Activated CD4-positive, alpha-beta memory T cell treated with anti-CD3 and anti-CD28 coated beads, Interleukin-2, amount 10 ng/mL, durations not matched to agents 7 days and 5 days (primary cell): ENCODE measurements at regions not wholly inside any gene's neighbourhood (a gene's known extent, or its start where the extent isn't known, plus 50 kb on each side); places are given as distances from the start of the nearest gene placed in this dataset.

Source experiments
- CTCF ChIA-PET: fragments of 350-600 bp; sonication (Branson Sonifier 250); formaldehyde crosslinking; loops from one replicate; lab custom pipeline; 2021; ENCODE audit warnings: antibody characterized with exemption, inconsistent platforms; lab: Charles Lee
- POLR2A ChIA-PET: fragments of 350-600 bp; sonication (Branson Sonifier 250); formaldehyde crosslinking; loops from one replicate; lab custom pipeline; 2021; ENCODE audit warnings: antibody characterized with exemption; lab: Charles Lee
- DNase-seq: peaks from one replicate; pipeline ENCODE4 v3.0.0-alpha.2; 2020
- H3K27ac Mint-ChIP-seq: one replicate; pipeline ENCODE4 v1.8.0; 2021; ENCODE audit warnings: mild to moderate bottlenecking, mixed read lengths
- H3K27me3 Mint-ChIP-seq: one replicate; pipeline ENCODE4 v1.8.0; 2021; ENCODE audit warnings: mixed read lengths
- H3K36me3 Mint-ChIP-seq: one replicate; pipeline ENCODE4 v1.8.0; 2021; ENCODE audit warnings: low read depth, mixed read lengths
- H3K4me1 Mint-ChIP-seq: one replicate; pipeline ENCODE4 v1.8.0; 2021; ENCODE audit warnings: mixed read lengths
- H3K4me3 Mint-ChIP-seq: one replicate; pipeline ENCODE4 v1.8.0; 2021; ENCODE audit warnings: mild to moderate bottlenecking, mixed read lengths
- H3K9me3 Mint-ChIP-seq: one replicate; pipeline ENCODE4 v1.8.0; 2021; ENCODE audit warnings: mixed read lengths

DNA sequence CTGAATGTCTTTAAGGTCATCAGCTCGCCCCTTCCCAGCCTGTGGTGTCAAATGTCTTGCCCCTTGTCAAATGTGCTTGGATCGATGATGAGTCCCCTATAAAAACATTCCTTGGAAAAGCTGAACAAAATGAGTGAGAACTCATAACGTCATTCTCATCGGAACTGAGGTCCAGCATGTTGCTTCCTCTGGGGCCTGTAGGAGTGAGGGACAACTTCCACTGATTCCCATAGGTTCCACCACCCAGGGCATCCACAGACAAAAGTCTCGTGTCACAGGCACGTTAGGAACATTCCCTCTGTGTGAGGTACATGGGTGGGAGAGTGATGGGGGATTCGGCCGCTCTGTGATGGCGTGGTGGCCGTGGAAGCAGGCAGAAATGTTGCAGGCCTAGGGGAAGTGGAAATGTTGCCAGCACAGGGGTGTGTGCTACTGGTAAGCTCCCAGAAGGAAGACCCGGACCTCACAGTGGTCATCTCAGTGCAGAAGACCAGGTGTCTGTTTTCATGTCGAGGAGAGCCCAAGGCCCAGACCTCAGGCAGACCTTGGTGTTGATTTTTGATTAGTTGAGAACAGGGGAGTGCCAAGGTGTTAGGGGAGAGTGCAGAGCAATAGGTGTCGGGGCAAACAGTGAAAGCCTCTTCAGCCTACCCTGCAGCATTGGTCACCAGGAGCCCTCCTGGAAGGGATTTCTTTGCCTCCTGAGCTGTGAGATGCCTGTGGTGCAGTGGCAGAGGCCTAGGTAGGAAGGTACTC lies 96.8 kb downstream of the SNRPN start:
- ChIA-PET CTCF (no interaction called here), POLR2A (no interaction called here)
- Mint-ChIP-seq H3K9me3 (peaks cover 78% of the 10 kb centered on the region), H3K27ac (no peak overlapping the region), H3K4me3 (no peak overlapping the region), H3K36me3 (peaks cover 69% of the 10 kb centered on the region), H3K27me3 (no peaks in the 10 kb centered on the region), H3K4me1 (no peaks in the 10 kb centered on the region)
- DNase-seq: no peak

DNA sequence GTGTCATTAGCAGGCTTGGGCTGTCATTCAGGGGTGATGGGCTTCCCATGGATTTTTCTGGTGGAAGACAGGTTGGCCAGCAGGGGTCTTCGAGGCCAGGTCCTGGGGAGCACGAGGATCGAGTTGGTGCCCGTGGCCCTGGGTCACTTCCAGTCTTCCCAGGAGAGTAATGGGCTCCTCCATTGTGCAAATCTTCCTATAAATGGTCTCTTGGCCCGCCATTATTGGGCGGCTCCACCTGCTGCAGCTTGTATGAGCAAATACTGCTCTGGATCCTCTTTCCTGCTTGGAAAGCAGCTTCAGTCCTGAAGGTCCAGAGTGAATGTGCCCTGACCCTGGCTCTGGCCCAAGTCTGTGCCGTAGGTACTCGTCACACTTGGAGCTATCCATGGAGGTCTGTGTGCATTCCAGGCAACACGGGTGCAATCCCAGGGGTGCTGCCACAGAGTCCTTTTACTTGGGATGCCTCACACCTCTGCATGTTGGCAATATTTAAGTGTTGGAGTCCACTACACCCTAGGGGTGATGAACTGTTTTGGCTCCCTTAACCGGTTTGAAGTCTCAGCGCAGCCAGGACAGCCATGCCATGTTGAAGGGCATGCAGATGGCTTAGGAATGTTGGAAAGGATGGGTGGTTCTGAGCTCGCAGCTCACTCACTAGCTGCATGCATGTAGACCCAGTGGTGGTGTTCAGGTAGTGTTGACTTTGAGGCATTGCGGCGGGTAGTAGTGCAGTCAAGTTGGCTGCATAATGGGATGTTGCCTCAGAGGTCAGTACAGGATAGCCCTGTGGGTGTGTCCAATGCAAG lies 97.6 kb downstream of the SNRPN start:
- Mint-ChIP-seq H3K4me3 (no peak overlapping the region), H3K27me3 (no peaks in the 10 kb centered on the region), H3K9me3 (peaks cover 80% of the 10 kb centered on the region), H3K36me3 (peaks cover 77% of the 10 kb centered on the region), H3K27ac (no peak overlapping the region), H3K4me1 (no peaks in the 10 kb centered on the region)
- ChIA-PET CTCF (no interaction called here), POLR2A (no interaction called here)
- no peak for DNase-seq

GRCh38 chr15:25053000-25053815 lies 98.4 kb downstream of the SNRPN start:
- no peak overlapping the region for H3K4me3 Mint-ChIP-seq
- H3K27me3 Mint-ChIP-seq: no peaks in the 10 kb centered on the region
- ChIA-PET CTCF (no interaction called here), POLR2A (no interaction called here)
- H3K9me3 Mint-ChIP-seq: peaks cover 82% of the 10 kb centered on the region
- DNase-seq: no peak
- peaks cover 79% of the 10 kb centered on the region for H3K36me3 Mint-ChIP-seq
- H3K27ac Mint-ChIP-seq: no peak overlapping the region
- no peaks in the 10 kb centered on the region for H3K4me1 Mint-ChIP-seq

DNA sequence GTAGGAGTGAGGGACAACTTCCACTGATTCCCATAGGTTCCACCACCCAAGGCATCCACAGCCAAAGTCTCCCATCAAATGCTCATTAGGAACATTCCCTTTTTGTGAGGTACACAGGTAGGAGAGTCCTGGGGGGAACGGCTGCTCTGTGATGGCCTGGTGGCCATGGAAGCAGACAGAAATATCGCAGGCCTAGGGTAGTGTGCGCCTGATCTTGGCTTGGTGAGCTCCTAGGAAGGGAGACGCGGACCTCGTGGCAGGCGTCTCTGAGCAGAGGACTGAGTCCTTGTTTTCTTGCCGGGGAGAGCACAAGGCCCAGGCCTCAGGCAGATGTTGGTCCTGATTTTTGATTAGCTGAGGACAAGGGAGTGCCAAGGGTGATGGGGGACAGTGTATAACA lies 99.5 kb downstream of the SNRPN start:
- H3K27ac Mint-ChIP-seq: no peak overlapping the region
- POLR2A ChIA-PET: no interaction called here
- no peaks in the 10 kb centered on the region for H3K27me3 Mint-ChIP-seq

DNA sequence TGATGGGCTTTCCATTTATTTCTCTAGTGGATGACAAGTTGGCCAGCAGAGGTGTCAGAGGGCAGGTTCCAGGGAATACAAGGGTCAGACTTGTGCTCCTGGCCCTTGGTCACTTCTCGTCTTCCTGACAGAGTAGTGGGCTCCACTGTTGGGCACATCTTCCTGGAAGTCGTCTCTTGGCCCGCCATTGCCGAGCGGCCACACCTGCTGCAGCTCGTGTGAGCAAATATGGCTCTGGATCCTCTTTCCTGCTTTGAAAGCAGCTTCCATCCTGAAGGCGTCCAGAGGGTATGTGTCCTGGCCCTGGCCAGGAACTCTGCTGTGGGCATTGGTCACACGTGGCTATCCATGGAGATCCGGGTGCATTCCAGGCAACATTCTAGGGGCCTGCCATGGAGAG lies 100.2 kb downstream of the SNRPN start:
- Mint-ChIP-seq H3K27me3 (no peaks in the 10 kb centered on the region), H3K9me3 (peaks cover 90% of the 10 kb centered on the region), H3K4me1 (no peaks in the 10 kb centered on the region), H3K27ac (no peak overlapping the region), H3K36me3 (peaks cover 92% of the 10 kb centered on the region), H3K4me3 (no peak overlapping the region)
- DNase-seq: no peak
- CTCF ChIA-PET: no interaction called here
- POLR2A ChIA-PET: no interaction called here

More for the DNA sequence above, 99.5 kb downstream of the SNRPN start:
- peaks cover 90% of the 10 kb centered on the region for H3K9me3 Mint-ChIP-seq
- H3K4me1 Mint-ChIP-seq: no peaks in the 10 kb centered on the region
- H3K4me3 Mint-ChIP-seq: no peak overlapping the region
- CTCF ChIA-PET: no interaction called here
- H3K36me3 Mint-ChIP-seq: peaks cover 88% of the 10 kb centered on the region
- DNase-seq: no peak

GRCh38 chr15:25055356-25056068 lies 100.7 kb downstream of the SNRPN start:
- CTCF ChIA-PET: no interaction called here
- no peak for DNase-seq
- Mint-ChIP-seq H3K27ac (no peak overlapping the region), H3K27me3 (no peaks in the 10 kb centered on the region), H3K4me3 (no peak overlapping the region), H3K36me3 (peaks cover 94% of the 10 kb centered on the region), H3K9me3 (peaks cover 90% of the 10 kb centered on the region), H3K4me1 (no peaks in the 10 kb centered on the region)
- POLR2A ChIA-PET: no interaction called here

GRCh38 chr15:25056484-25057425 lies 102.0 kb downstream of the SNRPN start:
- no peak overlapping the region for H3K4me3 Mint-ChIP-seq
- no peaks in the 10 kb centered on the region for H3K27me3 Mint-ChIP-seq
- H3K36me3 Mint-ChIP-seq: peaks cover 93% of the 10 kb centered on the region
- no peak overlapping the region for H3K27ac Mint-ChIP-seq
- peaks cover 89% of the 10 kb centered on the region for H3K9me3 Mint-ChIP-seq
- H3K4me1 Mint-ChIP-seq: no peaks in the 10 kb centered on the region
- CTCF ChIA-PET: no interaction called here
- POLR2A ChIA-PET: no interaction called here
- no peak for DNase-seq

DNA sequence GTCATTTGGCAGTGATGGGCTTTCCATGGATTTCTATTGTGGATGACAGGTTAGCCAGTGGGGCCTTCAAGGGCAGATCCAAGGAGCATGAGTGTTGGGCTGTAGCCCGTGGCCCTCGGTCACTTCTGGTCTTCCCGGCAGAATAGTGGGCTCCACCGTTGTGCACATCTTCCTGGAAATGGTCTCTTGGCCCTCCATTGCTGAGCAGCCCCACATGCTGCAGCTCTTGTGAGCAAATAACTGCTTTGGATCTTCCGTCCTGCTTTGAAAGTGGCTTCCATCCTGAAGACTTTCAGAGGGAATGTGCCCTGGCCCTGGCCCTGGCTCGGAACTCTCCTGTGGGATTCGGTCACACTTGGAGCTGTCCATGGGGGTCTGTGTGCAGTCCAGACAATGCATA lies 102.8 kb downstream of the SNRPN start:
- peaks cover 91% of the 10 kb centered on the region for H3K9me3 Mint-ChIP-seq
- POLR2A ChIA-PET: no interaction called here

DNA sequence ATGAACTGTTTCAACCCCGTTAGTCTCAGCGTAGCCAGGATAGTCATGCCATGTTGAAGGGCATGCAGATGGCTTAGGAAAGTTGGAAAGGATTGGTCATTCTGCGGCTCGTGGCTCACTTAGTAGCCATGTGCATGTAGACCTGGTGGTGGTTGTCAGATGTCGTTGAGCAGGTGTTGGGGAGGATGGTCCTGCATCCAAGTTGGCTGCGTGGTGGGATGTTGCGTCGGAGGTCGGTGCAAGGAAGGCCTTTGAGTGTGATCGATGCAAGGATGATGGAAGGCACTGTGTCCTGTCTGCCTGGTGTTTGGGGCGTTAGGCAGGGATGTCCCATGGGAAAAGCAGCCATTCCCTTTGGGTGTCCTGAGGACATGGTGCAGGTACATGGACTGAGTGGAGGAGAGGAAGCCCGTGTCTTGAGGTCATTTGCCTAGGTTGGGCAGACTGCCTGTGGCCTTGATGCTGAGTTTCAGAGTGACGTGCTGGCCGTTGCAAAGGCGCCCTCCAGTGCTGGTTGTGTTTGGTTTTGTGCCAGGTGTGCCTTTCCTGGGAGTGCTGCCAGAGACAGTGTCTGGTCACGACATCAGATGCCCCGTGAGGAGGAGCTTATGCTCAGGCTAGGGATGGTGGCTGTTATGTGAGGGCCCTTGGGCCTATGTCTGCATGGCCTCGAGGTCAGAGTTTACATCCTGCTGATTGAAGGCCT lies 103.4 kb downstream of the SNRPN start:
- Mint-ChIP-seq H3K27ac (no peak overlapping the region), H3K4me1 (no peaks in the 10 kb centered on the region), H3K9me3 (peaks cover 91% of the 10 kb centered on the region), H3K36me3 (peaks cover 93% of the 10 kb centered on the region), H3K27me3 (no peaks in the 10 kb centered on the region), H3K4me3 (no peak overlapping the region)
- ChIA-PET POLR2A (no interaction called here), CTCF (no interaction called here)
- DNase-seq: peak; percentile 10

More for the DNA sequence above, 102.8 kb downstream of the SNRPN start:
- Mint-ChIP-seq H3K4me3 (no peak overlapping the region), H3K36me3 (peaks cover 93% of the 10 kb centered on the region), H3K4me1 (no peaks in the 10 kb centered on the region), H3K27me3 (no peaks in the 10 kb centered on the region), H3K27ac (no peak overlapping the region)
- peak; percentile 5 for DNase-seq
- CTCF ChIA-PET: no interaction called here

GRCh38 chr15:25059698-25060471 lies 105.1 kb downstream of the SNRPN start:
- DNase-seq: no peak
- POLR2A ChIA-PET: no interaction called here
- Mint-ChIP-seq H3K27ac (no peak overlapping the region), H3K4me3 (no peak overlapping the region), H3K36me3 (peaks cover 94% of the 10 kb centered on the region), H3K27me3 (no peaks in the 10 kb centered on the region), H3K9me3 (peaks cover 93% of the 10 kb centered on the region), H3K4me1 (no peaks in the 10 kb centered on the region)
- CTCF ChIA-PET: no interaction called here

DNA sequence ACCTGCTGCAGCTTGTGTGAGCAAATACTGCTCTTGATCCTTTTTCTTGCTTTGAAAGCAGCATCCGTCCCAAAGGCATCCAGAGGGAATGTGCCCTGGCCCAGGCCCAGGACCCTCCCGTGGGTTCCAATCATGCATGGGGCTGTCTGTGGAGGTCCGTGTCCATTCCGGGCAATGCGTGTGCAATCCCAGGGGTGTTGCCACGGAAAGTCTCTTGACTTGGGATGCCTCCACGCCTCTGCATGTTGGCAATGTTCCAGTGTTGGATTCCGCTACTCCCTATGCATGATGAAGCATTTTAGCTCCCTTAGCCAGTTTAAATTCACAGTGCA lies 105.7 kb downstream of the SNRPN start:
- ChIA-PET CTCF (no interaction called here), POLR2A (no interaction called here)
- no peak overlapping the region for H3K27ac Mint-ChIP-seq
- no peaks in the 10 kb centered on the region for H3K27me3 Mint-ChIP-seq
- peaks cover 93% of the 10 kb centered on the region for H3K9me3 Mint-ChIP-seq
- H3K4me1 Mint-ChIP-seq: no peaks in the 10 kb centered on the region
- H3K4me3 Mint-ChIP-seq: no peak overlapping the region
- DNase-seq: no peak
- H3K36me3 Mint-ChIP-seq: peaks cover 94% of the 10 kb centered on the region
